Stimulated activated CD4-positive, alpha-beta T cell treated with anti-CD3 and anti-CD28 coated beads, Interleukin-2, amount 100 ng/mL, for 48 hours (primary cell): ENCODE measurements at regions not wholly inside any gene's neighbourhood (a gene's known extent, or its start where the extent isn't known, plus 50 kb on each side); places are given as distances from the start of the nearest gene placed in this dataset.
"Not testable (repeated sequence)": the region's sequence is repeated elsewhere in the genome, so short reads cannot be mapped to it uniquely, and the experiment has no call there.

Source experiments
- DNase-seq, 2 donors: peaks; one replicate each; pipeline ENCODE4 v3.0.0-alpha.2; 2020

GRCh38 chr20:24840121-24840713 is 108.9 kb upstream of the CST7 start:
- no peak for DNase-seq

GRCh38 chr20:24842274-24842917 is 106.7 kb upstream of the CST7 start:
- no peak for DNase-seq

GRCh38 chr20:24842918-24843715 is 106.0 kb upstream of the CST7 start:
- no peak for DNase-seq

- DNase-seq, result no peak
Observed at GRCh38 chr20:24850176-24850575, 98.9 kb upstream of the CST7 start.

GRCh38 chr20:24851346-24852019 is 97.6 kb upstream of the CST7 start:
- no peak for DNase-seq

GRCh38 chr20:24853916-24854315 is 95.2 kb upstream of the CST7 start:
- no peak for DNase-seq

GRCh38 chr20:24855848-24856247 is 93.2 kb upstream of the CST7 start:
- DNase-seq, result no peak

GRCh38 chr20:24858500-24858899 is 90.6 kb upstream of the CST7 start:
- not testable (repeated sequence) for DNase-seq

- DNase-seq, result no peak
Observed at GRCh38 chr20:24859539-24859938, 89.5 kb upstream of the CST7 start.

- no peak for DNase-seq
Observed at GRCh38 chr20:24862186-24862585, 86.9 kb upstream of the CST7 start.

GRCh38 chr20:24862606-24863005 is 86.5 kb upstream of the CST7 start:
- no peak for DNase-seq

- no peak for DNase-seq
Observed at GRCh38 chr20:24863356-24863755, 85.7 kb upstream of the CST7 start.

GRCh38 chr20:24866008-24866407 is 83.1 kb upstream of the CST7 start:
- DNase-seq, result no peak

GRCh38 chr20:24866742-24867141 is 82.3 kb upstream of the CST7 start:
- no peak for DNase-seq

GRCh38 chr20:24867556-24867955 is 81.5 kb upstream of the CST7 start:
- DNase-seq, result no peak

GRCh38 chr20:24868396-24868927 is 80.6 kb upstream of the CST7 start:
- no peak for DNase-seq

- no peak for DNase-seq
Observed at GRCh38 chr20:24868959-24869358, 80.1 kb upstream of the CST7 start.

GRCh38 chr20:24870057-24870456 is 79.0 kb upstream of the CST7 start:
- no peak for DNase-seq

GRCh38 chr20:24870881-24871280 is 78.2 kb upstream of the CST7 start:
- DNase-seq, result no peak

GRCh38 chr20:24871480-24872213 is 77.4 kb upstream of the CST7 start:
- DNase-seq, result no peak

GRCh38 chr20:24872291-24873024 is 76.6 kb upstream of the CST7 start:
- DNase-seq, result no peak
